MV-4-11 (cell line): ENCODE measurements at regions not wholly inside any gene's neighbourhood (a gene's known extent, or its start where the extent isn't known, plus 50 kb on each side); places are given as distances from the start of the nearest gene placed in this dataset.

Experiments
- DNase-seq: peaks from one replicate; lab custom pipeline; 2025; lab: John Stamatoyannopoulos, UW

GRCh38 chr2:172153156-172153555 lies 50.5 kb upstream of the DLX2 start:
- DNase-seq, result no peak

DNA sequence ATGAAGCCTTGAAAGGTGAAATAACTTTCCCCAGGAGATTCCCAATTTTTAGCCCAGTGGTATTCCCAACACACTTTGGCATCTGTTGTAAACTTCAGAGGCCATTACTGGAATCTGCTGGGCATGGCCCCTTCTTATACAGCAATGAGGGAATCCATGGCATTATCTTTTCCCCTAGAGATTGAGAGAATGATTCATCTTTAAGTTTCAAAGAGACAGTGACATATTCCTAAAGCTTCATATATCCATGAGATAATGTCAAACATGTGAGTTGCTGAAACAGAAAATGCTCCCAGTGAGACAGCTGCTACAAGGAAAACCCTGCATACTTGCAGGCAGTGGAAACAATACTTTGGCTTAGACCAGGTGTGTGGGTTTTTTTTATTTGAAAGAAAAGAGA lies 51.1 kb upstream of the DLX2 start:
- no peak for DNase-seq

GRCh38 chr2:172155752-172156151 lies 53.1 kb upstream of the DLX2 start:
- no peak for DNase-seq

DNA sequence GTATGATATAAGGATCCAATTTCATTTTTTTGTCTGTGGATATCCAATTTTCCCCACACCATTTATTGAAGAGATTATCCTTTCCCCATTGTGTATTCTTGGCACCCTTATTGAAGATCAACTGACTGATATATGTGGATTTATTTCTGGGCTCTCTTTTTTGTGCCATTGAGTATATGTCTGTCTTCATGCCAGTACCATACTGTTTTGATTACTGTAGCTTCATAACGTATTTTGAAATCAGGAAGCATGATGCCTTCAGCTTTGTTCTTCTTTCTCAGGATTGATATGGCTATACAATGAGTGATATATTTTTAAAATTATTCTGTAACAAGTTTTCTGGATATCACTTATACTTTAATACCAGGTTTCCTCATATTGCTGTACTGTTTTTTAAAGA lies 58.1 kb upstream of the DLX2 start:
- no peak for DNase-seq

DNA sequence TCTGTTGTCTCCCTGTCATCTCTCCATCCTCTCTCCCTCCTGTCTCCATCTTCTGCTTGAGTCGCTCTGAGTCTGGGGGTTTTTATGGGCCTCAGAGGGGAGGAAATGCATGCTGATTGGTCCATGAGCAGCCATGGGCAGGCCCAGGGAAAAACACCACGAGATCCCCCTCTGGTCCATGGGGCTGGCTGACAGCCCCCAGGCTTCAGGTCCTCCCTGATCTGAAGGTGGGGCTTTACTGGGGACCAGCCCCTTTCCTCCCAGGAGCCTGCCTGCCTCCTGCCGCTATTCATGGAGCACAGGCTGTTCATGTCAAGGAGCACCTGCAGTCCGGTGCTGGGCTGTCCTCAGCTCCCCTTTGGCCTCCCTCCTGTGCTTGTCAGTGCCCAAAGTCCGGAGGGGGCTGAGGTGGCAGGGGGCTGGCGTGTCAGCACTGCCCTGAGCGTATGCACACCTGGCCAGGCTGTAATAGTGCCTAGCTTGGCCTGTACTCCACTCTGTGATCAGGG lies 59.6 kb upstream of the DLX2 start:
- DNase-seq, result no peak

GRCh38 chr2:172162739-172163336 lies 60.1 kb upstream of the DLX2 start:
- DNase-seq, result no peak

GRCh38 chr2:172168917-172169346 lies 66.2 kb upstream of the DLX2 start:
- DNase-seq, result peak; percentile 83

DNA sequence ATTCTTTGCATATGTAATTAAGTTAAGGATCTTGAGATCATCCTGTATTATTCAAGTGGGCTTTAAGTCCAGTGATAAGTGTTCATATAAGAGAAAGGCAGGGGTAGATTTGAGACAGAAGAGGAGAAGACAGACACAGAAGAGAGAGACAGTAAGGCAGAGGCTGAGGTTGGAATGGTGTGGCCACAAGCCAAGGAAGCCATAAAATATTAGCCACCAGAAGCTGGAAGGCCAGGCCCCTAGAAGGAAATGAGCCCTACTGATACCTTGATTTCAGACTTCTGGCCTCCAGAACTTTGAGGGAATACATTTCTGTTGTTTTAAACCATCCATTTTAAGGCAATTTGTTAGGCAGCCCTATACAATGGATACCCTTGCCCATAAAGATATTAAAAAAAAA lies 66.9 kb upstream of the DLX2 start:
- no peak for DNase-seq

DNA sequence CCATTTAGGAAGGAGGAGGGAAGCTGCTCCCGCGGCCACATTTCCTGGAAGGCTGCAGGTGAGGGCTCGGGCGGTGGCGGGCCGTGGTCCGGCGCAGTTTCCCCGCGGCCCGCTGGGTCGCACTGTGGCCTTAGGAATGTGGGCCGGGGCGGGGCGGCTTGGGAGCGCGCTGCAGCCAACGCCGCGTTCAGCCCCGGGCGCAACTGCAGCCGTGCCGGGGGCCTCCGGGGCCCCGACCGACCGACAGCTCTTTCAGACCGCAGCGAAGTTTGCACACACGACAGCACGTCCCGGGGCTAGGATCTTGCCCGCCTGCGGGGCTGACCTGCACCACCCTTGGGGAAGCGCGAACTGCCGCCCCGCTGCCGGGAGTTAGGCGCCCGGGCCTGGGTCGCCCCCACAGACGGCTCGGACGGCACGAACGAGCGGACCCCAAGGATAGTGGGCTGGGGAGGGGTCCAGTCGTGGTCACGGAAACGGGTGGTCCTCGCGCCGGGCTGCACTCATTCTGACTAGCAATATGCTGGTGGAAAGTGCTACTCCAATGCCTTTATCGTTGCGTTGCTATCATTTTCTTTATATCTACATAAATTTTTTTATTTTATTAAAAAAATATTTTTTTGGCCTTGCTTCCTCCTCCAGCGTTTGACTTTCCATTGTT lies 69.9 kb upstream of the DLX2 start:
- DNase-seq, result peak; percentile 46

- DNase-seq, result no peak
These were observed 70.5 kb upstream of the DLX2 start for GRCh38 chr2:172173174-172173706.

DNA sequence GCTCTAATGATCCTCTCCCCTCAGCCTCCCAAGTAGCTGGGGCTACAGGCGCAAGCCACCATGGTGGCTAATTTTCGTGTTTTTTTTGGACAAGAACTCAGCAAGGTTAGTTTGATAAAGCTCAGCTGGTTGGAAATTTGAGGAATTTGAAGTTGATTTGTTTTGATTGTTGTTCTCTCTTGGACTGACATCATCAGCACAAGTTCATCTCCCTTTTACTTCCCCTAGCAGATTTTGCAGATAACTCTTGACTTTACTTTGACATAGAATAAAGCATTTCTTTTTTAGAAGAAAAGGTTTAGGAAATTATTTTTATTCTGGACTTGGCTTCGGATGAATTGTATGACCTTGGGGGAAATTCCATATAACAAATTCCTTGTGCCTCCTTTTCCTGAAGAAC lies 74.9 kb upstream of the DLX2 start:
- DNase-seq, result no peak

DNA sequence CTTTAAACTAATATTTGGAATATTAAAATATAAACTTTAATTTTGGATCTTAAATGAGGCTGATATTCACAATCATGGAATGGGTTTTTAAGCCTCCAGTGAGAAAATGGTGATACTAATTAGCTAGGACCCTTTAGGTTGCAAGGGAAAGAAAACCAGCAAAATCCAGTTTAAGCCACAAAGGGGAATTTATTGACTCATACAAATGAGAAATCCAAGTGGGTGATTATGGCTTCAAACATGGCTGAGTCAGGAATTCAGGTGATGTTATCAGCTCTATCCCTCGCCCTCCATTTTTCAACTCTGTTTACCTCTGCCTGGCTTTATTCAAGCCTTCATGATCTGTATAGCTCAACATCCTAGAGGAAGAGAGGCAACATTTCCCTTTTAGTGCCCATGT lies 75.3 kb upstream of the DLX2 start:
- no peak for DNase-seq

DNA sequence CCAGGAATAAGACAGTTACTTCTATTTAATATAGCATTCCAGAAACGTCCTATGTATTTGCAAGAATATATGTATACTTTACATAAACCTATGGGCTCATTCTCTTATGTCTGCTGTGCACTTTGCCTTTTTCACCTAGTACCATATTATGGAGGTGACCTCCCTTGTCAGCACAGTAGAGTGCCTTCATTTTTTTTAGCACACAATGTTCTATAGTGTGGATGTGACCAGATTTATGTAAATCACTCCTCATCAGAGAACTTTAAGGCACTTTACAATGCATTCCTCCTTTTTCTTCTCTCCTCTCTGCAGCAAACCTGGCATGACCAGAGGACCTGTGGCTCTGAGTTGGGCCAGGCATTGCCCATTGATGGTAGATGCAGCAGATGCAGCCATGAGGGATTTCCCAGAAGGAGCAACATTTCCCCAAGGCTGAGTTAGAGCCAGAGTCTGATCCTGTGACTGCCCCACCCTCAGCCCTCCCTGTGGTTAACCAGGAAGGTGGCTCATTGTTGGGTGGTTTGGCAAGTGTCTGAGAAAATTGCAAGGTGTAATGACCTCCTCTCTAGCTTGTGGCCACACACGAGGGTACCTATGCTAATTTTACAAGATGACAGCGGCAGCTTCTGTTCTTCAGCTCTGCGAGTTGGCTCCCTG lies 76.5 kb upstream of the DLX2 start:
- no peak for DNase-seq

- no peak for DNase-seq
These were observed 79.1 kb upstream of the DLX2 start for GRCh38 chr2:172181840-172182239.

DNA sequence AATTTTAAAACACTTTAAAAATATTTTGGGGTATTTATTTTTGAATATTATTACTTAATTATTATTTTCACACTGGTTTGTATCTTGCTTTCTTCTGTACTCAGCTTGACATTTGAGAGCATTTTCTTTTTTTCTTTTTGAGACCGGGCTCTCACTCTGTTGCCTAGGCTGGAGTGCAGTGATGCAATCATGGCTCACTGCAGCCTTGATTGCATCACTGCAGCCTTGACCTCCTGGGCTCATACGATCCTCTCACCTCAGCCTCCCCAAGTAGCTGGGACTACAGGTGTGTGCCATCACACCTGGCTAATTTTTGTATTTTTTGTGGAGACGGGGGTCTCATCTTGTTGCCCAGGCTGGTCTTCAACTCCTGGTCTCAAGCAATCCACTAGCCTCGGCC lies 79.9 kb upstream of the DLX2 start:
- DNase-seq, result no peak

GRCh38 chr2:172193331-172194089 lies 90.8 kb upstream of the DLX2 start:
- no peak for DNase-seq

GRCh38 chr2:172195836-172196376 lies 93.2 kb upstream of the DLX2 start:
- DNase-seq, result no peak

DNA sequence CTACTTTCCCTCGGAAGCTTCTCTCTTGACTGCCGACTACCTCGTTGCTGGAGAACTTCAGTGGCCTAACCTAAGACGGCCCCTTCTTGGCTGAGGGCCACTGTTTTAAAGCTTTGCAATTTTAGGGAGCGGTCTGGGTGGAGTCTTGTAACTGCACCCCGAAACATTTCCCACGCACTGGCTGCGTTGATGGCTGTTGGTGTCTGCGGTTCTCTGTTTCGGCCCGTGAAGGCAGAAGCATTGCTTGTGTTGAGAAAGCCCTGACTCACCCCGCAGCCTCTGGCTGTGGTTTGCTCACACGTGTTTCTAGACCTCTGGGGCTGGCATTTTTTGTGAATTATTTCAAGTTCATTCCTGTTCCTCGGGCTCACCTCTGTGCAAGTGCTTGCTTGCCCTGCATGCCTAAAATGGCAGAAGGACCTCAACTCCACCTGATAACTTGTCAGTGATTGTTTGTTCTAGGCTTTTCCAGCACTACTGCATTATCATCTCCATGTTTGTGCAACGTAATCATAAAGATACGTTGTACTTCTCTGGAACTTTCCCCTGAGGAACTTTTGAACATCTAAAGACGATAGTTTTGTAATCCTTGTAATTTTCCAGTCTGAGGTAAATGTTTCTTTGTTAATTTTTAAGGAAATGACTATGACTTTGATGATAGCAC lies 94.2 kb upstream of the DLX2 start:
- DNase-seq, result peak; percentile 90

DNA sequence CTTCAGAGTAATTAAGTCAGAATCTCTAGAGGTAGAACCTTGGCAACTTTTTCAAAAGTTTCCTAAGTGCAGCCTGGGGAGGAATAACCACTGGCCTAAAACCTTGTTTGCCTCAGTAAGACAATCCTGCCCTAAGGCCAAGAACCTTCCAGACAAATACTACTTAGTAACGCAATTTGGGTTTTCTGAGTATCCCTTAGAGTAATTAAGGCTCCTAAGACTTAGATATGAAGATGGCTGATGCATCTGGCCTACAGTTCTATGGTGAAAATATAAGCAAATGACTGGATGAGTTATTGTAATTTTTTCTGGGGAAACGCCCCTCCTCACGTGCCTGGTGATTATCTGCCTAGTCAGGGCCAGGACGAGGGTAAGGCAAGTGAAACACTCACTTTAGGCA lies 95.7 kb upstream of the DLX2 start:
- no peak for DNase-seq

DNA sequence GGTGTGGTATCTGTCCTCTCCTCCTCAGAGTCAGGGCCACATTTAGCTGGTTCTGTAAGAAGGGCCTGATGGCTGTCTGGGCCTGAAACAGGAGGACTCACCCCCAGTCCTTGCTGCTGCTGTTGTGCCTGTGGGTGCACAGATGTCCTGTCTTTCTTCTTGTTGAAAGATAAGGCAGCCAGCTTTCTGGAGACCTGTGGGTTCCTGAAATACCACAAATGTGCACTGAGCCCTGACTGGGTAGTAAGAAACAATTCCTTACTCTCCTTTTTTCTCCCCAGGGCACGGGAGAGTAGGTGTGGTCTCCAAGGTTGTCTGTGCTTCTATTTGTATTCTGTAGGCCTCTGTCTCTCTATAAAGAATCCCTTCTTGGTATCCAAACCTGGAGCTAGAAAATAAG lies 96.2 kb upstream of the DLX2 start:
- peak; percentile 12 for DNase-seq

- DNase-seq, result no peak
These were observed 97.9 kb upstream of the DLX2 start for GRCh38 chr2:172200495-172201085.
